Epithelial cell of prostate (primary cell): ENCODE measurements at regions not wholly inside any gene's neighbourhood (a gene's known extent, or its start where the extent isn't known, plus 50 kb on each side); places are given as distances from the start of the nearest gene placed in this dataset.

ENCODE experiments used
- DNase-seq: peaks from one replicate; pipeline ENCODE4 v3.0.0-alpha.2; 2011; ENCODE audit warnings: low read depth, low spot score
- H3K27ac ChIP-seq: fragments of 450-650 bp; 2 replicates; pipeline ENCODE4 v1.5.1; 2017; ENCODE audit warnings: mild to moderate bottlenecking

GRCh38 chr5:56527174-56527573 lies 288.2 kb upstream of the MAP3K1 start:
- peak; percentile 65 for DNase-seq
- H3K27ac ChIP-seq: peak overlapping the region; percentile 93

GRCh38 chr5:56525113-56525512 lies 290.2 kb upstream of the MAP3K1 start:
- peak; percentile 27 for DNase-seq
- peak overlapping the region; percentile 93 for H3K27ac ChIP-seq

- no peak overlapping the region for H3K27ac ChIP-seq
- DNase-seq: no peak
Measured at GRCh38 chr5:56523790-56524575, 290.9 kb upstream of the ANKRD55 start.

- no peak for DNase-seq
- no peak overlapping the region for H3K27ac ChIP-seq
Measured at GRCh38 chr5:56522960-56523359, 289.8 kb upstream of the ANKRD55 start.

- no peak for DNase-seq
- H3K27ac ChIP-seq: no peak overlapping the region
Measured at GRCh38 chr5:56522169-56522568, 289.0 kb upstream of the ANKRD55 start.

- H3K27ac ChIP-seq: no peak overlapping the region
- no peak for DNase-seq
Measured at GRCh38 chr5:56520986-56521730, 288.0 kb upstream of the ANKRD55 start.

- H3K27ac ChIP-seq: no peak overlapping the region
- no peak for DNase-seq
Measured at GRCh38 chr5:56518820-56519219, 285.7 kb upstream of the ANKRD55 start.

GRCh38 chr5:56517011-56517416 lies 283.9 kb upstream of the ANKRD55 start:
- DNase-seq: peak; percentile 6
- no peak overlapping the region for H3K27ac ChIP-seq

GRCh38 chr5:56516441-56516840 lies 283.3 kb upstream of the ANKRD55 start:
- peak overlapping the region; percentile 25 for H3K27ac ChIP-seq
- no peak for DNase-seq

- peak overlapping the region; percentile 25 for H3K27ac ChIP-seq
- peak; percentile 44 for DNase-seq
Measured at GRCh38 chr5:56516035-56516434, 282.9 kb upstream of the ANKRD55 start.

- H3K27ac ChIP-seq: no peak overlapping the region
- no peak for DNase-seq
Measured at GRCh38 chr5:56515011-56515410, 281.9 kb upstream of the ANKRD55 start.

- no peak overlapping the region for H3K27ac ChIP-seq
- DNase-seq: no peak
Measured at GRCh38 chr5:56514245-56514644, 281.1 kb upstream of the ANKRD55 start.

- H3K27ac ChIP-seq: no peak overlapping the region
- no peak for DNase-seq
Measured at GRCh38 chr5:56513141-56513540, 280.0 kb upstream of the ANKRD55 start.

GRCh38 chr5:56512313-56512996 lies 279.3 kb upstream of the ANKRD55 start:
- DNase-seq: no peak
- no peak overlapping the region for H3K27ac ChIP-seq

- no peak for DNase-seq
- no peak overlapping the region for H3K27ac ChIP-seq
Measured at GRCh38 chr5:56511326-56511841, 278.3 kb upstream of the ANKRD55 start.

GRCh38 chr5:56508249-56508648 lies 275.1 kb upstream of the ANKRD55 start:
- no peak overlapping the region for H3K27ac ChIP-seq
- no peak for DNase-seq

GRCh38 chr5:56507351-56507930 lies 274.3 kb upstream of the ANKRD55 start:
- no peak for DNase-seq
- no peak overlapping the region for H3K27ac ChIP-seq

GRCh38 chr5:56506211-56506965 lies 273.3 kb upstream of the ANKRD55 start:
- no peak for DNase-seq
- no peak overlapping the region for H3K27ac ChIP-seq

GRCh38 chr5:56503929-56504328 lies 270.8 kb upstream of the ANKRD55 start:
- no peak for DNase-seq
- no peak overlapping the region for H3K27ac ChIP-seq
